ENCODE measurements at regions not wholly inside any gene's neighbourhood (a gene's known extent, or its start where the extent isn't known, plus 50 kb on each side); places are given as distances from the start of the nearest gene placed in this dataset.

DNA sequence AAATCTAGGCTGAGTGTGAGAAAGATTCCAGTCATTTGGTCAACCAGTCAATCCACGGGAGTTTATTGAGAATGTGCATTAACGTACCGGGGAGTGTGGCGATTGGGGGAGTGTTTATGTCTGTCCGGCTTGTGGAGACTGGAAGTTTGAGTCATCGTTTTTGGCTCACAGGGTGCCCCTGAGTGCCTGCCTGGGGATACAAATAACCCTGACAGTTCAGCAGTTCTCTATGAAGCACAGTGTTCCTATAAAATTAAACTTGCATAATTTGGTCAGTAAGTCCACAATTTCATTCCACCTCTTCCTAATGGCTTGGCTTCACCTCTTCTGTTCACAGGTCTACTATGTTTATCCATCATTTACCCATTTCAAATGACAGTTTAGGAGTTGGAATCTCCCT lies 72.6 kb upstream of the PLEKHG1 start (continued):
- TF ChIP-seq, protein P1, sequence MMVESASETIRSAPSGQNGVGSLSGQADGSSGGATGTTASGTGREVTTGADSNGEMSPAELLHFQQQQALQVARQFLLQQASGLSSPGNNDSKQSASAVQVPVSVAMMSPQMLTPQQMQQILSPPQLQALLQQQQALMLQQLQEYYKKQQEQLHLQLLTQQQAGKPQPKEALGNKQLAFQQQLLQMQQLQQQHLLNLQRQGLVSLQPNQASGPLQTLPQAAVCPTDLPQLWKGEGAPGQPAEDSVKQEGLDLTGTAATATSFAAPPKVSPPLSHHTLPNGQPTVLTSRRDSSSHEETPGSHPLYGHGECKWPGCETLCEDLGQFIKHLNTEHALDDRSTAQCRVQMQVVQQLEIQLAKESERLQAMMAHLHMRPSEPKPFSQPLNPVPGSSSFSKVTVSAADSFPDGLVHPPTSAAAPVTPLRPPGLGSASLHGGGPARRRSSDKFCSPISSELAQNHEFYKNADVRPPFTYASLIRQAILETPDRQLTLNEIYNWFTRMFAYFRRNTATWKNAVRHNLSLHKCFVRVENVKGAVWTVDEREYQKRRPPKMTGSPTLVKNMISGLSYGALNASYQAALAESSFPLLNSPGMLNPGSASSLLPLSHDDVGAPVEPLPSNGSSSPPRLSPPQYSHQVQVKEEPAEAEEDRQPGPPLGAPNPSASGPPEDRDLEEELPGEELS (CRISPR knock-in tag; IDR thresholded peaks at IDR 0.05) = no peak
- TF ChIP-seq ZBTB21 (CRISPR knock-in tag; IDR thresholded peaks at IDR 0.05) = no peak
- no peak for TF ChIP-seq NRL (CRISPR knock-in tag; IDR thresholded peaks at IDR 0.05; ENCODE audit: borderline replicate concordance)
- no peak for TF ChIP-seq ZNF547 (CRISPR knock-in tag; IDR thresholded peaks at IDR 0.05)
- TF ChIP-seq, protein P2, sequence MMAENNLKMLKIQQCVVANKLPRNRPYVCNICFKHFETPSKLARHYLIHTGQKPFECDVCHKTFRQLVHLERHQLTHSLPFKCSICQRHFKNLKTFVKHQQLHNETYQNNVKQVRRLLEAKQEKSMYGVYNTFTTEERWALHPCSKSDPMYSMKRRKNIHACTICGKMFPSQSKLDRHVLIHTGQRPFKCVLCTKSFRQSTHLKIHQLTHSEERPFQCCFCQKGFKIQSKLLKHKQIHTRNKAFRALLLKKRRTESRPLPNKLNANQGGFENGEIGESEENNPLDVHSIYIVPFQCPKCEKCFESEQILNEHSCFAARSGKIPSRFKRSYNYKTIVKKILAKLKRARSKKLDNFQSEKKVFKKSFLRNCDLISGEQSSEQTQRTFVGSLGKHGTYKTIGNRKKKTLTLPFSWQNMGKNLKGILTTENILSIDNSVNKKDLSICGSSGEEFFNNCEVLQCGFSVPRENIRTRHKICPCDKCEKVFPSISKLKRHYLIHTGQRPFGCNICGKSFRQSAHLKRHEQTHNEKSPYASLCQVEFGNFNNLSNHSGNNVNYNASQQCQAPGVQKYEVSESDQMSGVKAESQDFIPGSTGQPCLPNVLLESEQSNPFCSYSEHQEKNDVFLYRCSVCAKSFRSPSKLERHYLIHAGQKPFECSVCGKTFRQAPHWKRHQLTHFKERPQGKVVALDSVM (CRISPR knock-in tag; IDR thresholded peaks at IDR 0.05) = no peak

DNA sequence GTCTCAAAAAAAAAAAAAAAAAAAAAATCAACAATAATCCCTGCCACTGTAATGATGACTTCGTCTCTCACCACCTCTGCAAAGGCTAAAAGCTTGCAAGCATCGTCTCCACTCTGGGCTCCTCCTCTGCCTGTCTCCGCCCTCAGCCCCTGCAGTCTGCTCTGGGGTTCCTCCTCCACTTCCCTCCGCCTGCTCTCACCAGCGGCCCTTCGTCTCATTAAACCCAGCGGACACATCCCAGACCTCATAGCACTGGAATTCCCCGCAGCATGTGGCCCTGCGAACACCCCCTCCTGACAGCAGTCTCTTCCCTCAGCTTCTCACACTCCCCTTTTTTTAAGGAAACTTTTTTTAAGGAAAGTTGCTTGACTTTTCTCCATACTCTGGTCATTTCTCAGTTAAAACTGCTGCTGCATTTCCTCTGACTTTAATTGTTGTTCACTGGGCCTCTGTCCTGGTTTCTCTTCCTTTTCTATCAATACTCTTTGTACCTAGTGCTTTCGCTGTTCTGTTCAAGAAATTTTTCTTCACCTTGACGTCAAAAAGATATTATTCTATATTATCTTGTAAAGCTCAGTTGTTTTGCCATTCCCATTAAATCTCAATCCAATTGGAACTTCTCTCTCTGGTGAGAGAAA lies 70.9 kb upstream of the PLEKHG1 start:
- POLR2A ChIA-PET = no interaction called here
- Histone ChIP-seq H3K4me1 (ENCODE audit: insufficient read depth, low read length) (no peaks in the 10 kb centered on the region), H3K9me3 (ENCODE audit: low read length) (no peaks in the 10 kb centered on the region), H3K27ac (ENCODE audit: extremely low read length, insufficient read depth, low read length) (no peak overlapping the region), H3K79me2 (ENCODE audit: insufficient read depth, low read length) (no peaks in the 10 kb centered on the region), H3K4me2 (ENCODE audit: low read depth, low read length) (no peak overlapping the region), H3K4me3 (replicated peaks in 1 of 3; ENCODE audit: insufficient read depth in 1 of 3, low read depth in 2 of 3, low read length in 3 of 3) (no peak overlapping the region), H3K27me3 (ENCODE audit: control insufficient read depth in 1 of 2, insufficient read depth in 2 of 2, low read length in 2 of 2) (no peaks in the 10 kb centered on the region), H2AFZ (ENCODE audit: low read length) (no peak overlapping the region), H3K9ac (ENCODE audit: insufficient read depth, low read depth, low read length) (no peak overlapping the region), H4K20me1 (ENCODE audit: insufficient read depth, low read length) (no peaks in the 10 kb centered on the region), H3K36me3 (replicated peaks in 1 of 2; ENCODE audit: control insufficient read depth in 1 of 2, insufficient read depth in 2 of 2, low read length in 2 of 2) (no peaks in the 10 kb centered on the region)
- CTCF ChIA-PET (ENCODE audit: low intra/inter-chr PET ratio, low total read pairs) = no interaction called here
- no TSS peak for BruUV-seq (replicated peaks)
- FAIRE-seq = no peak
- intact Hi-C loops (cut with micrococcal nuclease; ENCODE audit: unreplicated experiment) (no loop called here), in situ Hi-C loops (cut with HindIII; ENCODE audit: extremely low pct_ligation_motif_present, low pct_unique_long_range_greater_than_20kb) (no loop called here)
- no peak for ATAC-seq
- 60% methylated on average over 11 of the region's 11 CpGs for WGBS (ENCODE audit: low lambda C conversion rate)
- DNase-seq (ENCODE audit: low spot score) = no peak
- TF ChIP-seq, protein P3, sequence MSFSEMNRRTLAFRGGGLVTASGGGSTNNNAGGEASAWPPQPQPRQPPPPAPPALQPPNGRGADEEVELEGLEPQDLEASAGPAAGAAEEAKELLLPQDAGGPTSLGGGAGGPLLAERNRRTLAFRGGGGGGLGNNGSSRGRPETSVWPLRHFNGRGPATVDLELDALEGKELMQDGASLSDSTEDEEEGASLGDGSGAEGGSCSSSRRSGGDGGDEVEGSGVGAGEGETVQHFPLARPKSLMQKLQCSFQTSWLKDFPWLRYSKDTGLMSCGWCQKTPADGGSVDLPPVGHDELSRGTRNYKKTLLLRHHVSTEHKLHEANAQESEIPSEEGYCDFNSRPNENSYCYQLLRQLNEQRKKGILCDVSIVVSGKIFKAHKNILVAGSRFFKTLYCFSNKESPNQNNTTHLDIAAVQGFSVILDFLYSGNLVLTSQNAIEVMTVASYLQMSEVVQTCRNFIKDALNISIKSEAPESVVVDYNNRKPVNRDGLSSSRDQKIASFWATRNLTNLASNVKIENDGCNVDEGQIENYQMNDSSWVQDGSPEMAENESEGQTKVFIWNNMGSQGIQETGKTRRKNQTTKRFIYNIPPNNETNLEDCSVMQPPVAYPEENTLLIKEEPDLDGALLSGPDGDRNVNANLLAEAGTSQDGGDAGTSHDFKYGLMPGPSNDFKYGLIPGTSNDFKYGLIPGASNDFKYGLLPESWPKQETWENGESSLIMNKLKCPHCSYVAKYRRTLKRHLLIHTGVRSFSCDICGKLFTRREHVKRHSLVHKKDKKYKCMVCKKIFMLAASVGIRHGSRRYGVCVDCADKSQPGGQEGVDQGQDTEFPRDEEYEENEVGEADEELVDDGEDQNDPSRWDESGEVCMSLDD (CRISPR knock-in tag; IDR thresholded peaks at IDR 0.05; ENCODE audit: borderline replicate concordance) = no peak
- TF ChIP-seq, protein P4, sequence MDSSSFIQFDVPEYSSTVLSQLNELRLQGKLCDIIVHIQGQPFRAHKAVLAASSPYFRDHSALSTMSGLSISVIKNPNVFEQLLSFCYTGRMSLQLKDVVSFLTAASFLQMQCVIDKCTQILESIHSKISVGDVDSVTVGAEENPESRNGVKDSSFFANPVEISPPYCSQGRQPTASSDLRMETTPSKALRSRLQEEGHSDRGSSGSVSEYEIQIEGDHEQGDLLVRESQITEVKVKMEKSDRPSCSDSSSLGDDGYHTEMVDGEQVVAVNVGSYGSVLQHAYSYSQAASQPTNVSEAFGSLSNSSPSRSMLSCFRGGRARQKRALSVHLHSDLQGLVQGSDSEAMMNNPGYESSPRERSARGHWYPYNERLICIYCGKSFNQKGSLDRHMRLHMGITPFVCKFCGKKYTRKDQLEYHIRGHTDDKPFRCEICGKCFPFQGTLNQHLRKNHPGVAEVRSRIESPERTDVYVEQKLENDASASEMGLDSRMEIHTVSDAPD (CRISPR knock-in tag; IDR thresholded peaks at IDR 0.05) = no peak
- TF ChIP-seq, protein P5, sequence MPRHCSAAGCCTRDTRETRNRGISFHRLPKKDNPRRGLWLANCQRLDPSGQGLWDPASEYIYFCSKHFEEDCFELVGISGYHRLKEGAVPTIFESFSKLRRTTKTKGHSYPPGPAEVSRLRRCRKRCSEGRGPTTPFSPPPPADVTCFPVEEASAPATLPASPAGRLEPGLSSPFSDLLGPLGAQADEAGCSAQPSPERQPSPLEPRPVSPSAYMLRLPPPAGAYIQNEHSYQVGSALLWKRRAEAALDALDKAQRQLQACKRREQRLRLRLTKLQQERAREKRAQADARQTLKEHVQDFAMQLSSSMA (CRISPR knock-in tag; IDR thresholded peaks at IDR 0.05) = no peak
- TF ChIP-seq GPN1 (CRISPR knock-in tag; IDR thresholded peaks at IDR 0.05; ENCODE audit: borderline replicate concordance) = no peak
- TF ChIP-seq, protein P6, sequence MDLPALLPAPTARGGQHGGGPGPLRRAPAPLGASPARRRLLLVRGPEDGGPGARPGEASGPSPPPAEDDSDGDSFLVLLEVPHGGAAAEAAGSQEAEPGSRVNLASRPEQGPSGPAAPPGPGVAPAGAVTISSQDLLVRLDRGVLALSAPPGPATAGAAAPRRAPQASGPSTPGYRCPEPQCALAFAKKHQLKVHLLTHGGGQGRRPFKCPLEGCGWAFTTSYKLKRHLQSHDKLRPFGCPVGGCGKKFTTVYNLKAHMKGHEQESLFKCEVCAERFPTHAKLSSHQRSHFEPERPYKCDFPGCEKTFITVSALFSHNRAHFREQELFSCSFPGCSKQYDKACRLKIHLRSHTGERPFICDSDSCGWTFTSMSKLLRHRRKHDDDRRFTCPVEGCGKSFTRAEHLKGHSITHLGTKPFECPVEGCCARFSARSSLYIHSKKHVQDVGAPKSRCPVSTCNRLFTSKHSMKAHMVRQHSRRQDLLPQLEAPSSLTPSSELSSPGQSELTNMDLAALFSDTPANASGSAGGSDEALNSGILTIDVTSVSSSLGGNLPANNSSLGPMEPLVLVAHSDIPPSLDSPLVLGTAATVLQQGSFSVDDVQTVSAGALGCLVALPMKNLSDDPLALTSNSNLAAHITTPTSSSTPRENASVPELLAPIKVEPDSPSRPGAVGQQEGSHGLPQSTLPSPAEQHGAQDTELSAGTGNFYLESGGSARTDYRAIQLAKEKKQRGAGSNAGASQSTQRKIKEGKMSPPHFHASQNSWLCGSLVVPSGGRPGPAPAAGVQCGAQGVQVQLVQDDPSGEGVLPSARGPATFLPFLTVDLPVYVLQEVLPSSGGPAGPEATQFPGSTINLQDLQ (CRISPR knock-in tag; IDR thresholded peaks at IDR 0.05) = no peak

All from HepG2 (cell line).